ENCODE measurements at regions not wholly inside any gene's neighbourhood (a gene's known extent, or its start where the extent isn't known, plus 50 kb on each side); places are given as distances from the start of the nearest gene placed in this dataset.

DNA sequence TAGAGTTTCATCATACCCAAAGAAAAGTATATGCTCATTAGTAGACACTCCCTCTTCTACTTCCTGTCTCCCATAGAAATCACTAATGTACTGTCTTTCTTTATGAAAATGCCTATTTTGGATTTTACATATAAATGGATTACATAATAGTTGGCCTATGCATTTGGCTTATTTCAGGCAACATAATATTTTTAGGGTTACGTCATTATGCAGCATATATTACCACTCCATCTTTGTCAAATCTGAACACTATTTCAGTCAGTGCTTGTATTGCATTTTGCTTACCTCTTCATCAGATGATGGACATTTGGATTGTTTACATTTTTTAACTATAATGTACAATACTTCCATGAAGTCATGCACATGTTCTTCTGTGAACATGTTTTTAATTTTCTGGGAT lies 1406.1 kb downstream of the LRFN5 start:
- ATAC-seq (no peak), DNase-seq (no peak)
- peaks cover 3 to 29% of the 10 kb centered on the region in 2 donors for H3K9me3 ChIP-seq
- H3K4me1 ChIP-seq: no peaks in the 10 kb centered on the region
- H3K27me3 ChIP-seq: no peaks in the 10 kb centered on the region
- H3K36me3 ChIP-seq: no peaks in the 10 kb centered on the region
- no peak overlapping the region for H3K4me3 ChIP-seq
- H3K27ac ChIP-seq: no peak overlapping the region
- intact Hi-C loops (cut with DNase I): no loop called here
- TF ChIP-seq, protein P1, sequence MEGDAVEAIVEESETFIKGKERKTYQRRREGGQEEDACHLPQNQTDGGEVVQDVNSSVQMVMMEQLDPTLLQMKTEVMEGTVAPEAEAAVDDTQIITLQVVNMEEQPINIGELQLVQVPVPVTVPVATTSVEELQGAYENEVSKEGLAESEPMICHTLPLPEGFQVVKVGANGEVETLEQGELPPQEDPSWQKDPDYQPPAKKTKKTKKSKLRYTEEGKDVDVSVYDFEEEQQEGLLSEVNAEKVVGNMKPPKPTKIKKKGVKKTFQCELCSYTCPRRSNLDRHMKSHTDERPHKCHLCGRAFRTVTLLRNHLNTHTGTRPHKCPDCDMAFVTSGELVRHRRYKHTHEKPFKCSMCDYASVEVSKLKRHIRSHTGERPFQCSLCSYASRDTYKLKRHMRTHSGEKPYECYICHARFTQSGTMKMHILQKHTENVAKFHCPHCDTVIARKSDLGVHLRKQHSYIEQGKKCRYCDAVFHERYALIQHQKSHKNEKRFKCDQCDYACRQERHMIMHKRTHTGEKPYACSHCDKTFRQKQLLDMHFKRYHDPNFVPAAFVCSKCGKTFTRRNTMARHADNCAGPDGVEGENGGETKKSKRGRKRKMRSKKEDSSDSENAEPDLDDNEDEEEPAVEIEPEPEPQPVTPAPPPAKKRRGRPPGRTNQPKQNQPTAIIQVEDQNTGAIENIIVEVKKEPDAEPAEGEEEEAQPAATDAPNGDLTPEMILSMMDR (IDR thresholded peaks at IDR 0.05): no peak

DNA sequence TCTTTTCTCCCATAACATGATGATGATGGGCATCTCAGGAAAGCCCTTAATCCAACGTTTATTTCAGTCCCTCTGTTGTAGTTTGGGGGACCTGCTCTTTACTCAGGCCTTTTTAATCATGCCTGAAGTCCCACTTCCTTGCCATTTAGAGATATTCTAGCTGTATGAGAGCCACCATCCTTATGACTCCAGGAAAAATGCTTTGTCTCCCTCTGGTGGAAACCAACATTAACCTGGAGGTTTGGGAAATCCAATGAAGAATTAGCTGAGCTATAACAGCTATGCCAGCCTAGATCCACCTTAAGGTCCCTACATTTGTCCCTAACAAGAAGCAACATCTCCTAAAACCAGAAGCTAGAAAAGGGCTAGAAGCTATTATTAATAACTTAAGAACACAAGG lies 1399.1 kb downstream of the LRFN5 start:
- Histone ChIP-seq H3K27ac (no peak overlapping the region), H3K36me3 (no peaks in the 10 kb centered on the region), H3K4me1 (no peaks in the 10 kb centered on the region), H3K9me3 (peaks cover 3 to 72% of the 10 kb centered on the region in 2 donors), H3K27me3 (no peaks in the 10 kb centered on the region), H3K4me3 (no peak overlapping the region)
- ATAC-seq (no peak), DNase-seq (no peak)
- intact Hi-C loops (cut with DNase I): no loop called here
- TF ChIP-seq, protein P1 (IDR thresholded peaks at IDR 0.05): no peak

DNA sequence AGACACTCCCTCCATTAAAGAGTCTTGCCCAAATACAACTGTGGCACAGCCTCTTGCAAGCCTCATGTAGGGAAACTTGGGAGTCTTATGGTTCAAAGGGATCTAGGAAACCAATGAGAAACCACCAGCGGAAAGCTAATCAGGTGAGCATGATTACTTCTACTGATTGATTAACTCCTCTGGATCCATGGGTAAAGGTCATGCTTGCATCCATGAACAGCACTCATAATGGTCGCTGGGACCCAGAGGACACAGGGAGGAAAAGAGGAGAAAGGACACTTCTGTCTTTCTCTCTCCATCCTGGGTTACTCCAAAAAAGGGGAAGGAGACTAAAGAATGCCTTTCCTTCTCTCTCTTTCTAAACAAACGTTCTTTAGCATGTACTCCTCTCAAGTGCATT lies 1397.2 kb downstream of the LRFN5 start:
- ATAC-seq (no peak), DNase-seq (no peak)
- Histone ChIP-seq H3K9me3 (peaks cover 0 to 75% of the 10 kb centered on the region in 2 donors), H3K4me1 (no peaks in the 10 kb centered on the region), H3K4me3 (no peak overlapping the region), H3K27ac (no peak overlapping the region), H3K27me3 (no peaks in the 10 kb centered on the region), H3K36me3 (no peaks in the 10 kb centered on the region)
- TF ChIP-seq, protein P1 (IDR thresholded peaks at IDR 0.05): no peak
- intact Hi-C loops (cut with DNase I): no loop called here

DNA sequence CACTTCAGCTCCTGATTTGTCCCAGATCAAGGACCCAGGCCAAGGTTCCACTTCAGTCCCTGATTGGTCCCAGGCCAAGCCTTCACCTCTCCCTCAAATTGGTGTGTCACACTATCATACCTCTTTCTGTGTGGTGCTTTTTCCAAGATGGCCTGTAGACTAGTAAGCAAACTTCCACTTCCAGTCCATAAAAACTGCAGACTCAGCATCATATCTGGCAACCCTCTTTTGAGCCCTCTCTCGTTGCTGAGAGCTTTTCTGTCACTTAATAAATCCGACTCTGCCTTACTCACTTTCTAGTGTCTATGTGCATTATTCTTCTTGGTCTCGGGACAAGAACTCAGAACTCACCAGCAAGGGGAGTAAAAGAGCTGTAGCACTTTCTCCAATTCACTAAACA lies 1395.1 kb downstream of the LRFN5 start:
- no peaks in the 10 kb centered on the region for H3K27me3 ChIP-seq
- intact Hi-C loops (cut with DNase I): no loop called here
- H3K9me3 ChIP-seq: peaks cover 0 to 59% of the 10 kb centered on the region in 2 donors
- H3K4me1 ChIP-seq: no peaks in the 10 kb centered on the region
- no peaks in the 10 kb centered on the region for H3K36me3 ChIP-seq
- H3K4me3 ChIP-seq: no peak overlapping the region
- H3K27ac ChIP-seq: no peak overlapping the region
- DNase-seq (no peak), ATAC-seq (no peak)
- TF ChIP-seq, protein P1 (IDR thresholded peaks at IDR 0.05): no peak

DNA sequence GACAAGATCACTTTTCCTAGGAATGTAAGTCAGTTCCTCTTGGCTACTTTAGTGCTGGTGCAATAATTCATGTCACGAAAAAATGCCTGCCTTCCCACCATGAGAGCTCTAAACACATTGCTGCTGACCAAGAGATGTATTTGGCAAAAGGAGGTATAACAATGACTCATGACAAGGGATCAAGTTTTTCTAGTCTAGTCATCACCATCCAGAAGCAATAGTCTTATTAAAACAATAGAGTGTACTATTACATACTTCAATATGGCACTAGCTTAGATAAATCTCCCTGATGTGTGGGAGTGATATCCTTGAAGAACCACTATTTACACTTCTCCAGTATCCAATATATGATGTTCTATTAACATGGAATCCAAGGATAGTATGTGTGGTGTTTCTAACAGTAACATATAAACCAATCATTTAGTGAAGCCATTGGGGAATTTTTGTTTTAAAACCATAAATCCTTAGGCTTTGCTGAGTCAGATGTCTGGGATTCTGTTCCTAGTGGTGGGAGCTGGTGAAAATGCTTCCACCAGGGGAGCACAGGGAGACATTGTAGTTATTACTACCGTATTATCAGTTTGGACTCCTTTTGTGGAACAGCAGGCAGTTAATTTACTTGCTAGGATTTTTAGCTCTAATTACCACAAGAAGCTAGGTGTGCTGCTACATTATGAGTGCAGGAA lies 1387.5 kb downstream of the LRFN5 start:
- Histone ChIP-seq H3K4me3 (no peak overlapping the region), H3K4me1 (no peaks in the 10 kb centered on the region), H3K36me3 (no peaks in the 10 kb centered on the region), H3K9me3 (peaks cover 0 to 8% of the 10 kb centered on the region in 2 donors), H3K27ac (no peak overlapping the region), H3K27me3 (no peaks in the 10 kb centered on the region)
- TF ChIP-seq, protein P1 (IDR thresholded peaks at IDR 0.05): no peak
- DNase-seq (no peak), ATAC-seq (no peak)
- intact Hi-C loops (cut with DNase I): no loop called here
